Stimulated activated CD4-positive, alpha-beta T cell treated with anti-CD3 and anti-CD28 coated beads, Interleukin-4, amount 100 ng/mL, for 48 hours (primary cell): ENCODE measurements at regions not wholly inside any gene's neighbourhood (a gene's known extent, or its start where the extent isn't known, plus 50 kb on each side); places are given as distances from the start of the nearest gene placed in this dataset.

Source experiments
- DNase-seq, 2 donors: peaks; one replicate each; pipeline ENCODE4 v3.0.0-alpha.2; 2020; ENCODE audit warnings: low read depth in 2 of 2

DNA sequence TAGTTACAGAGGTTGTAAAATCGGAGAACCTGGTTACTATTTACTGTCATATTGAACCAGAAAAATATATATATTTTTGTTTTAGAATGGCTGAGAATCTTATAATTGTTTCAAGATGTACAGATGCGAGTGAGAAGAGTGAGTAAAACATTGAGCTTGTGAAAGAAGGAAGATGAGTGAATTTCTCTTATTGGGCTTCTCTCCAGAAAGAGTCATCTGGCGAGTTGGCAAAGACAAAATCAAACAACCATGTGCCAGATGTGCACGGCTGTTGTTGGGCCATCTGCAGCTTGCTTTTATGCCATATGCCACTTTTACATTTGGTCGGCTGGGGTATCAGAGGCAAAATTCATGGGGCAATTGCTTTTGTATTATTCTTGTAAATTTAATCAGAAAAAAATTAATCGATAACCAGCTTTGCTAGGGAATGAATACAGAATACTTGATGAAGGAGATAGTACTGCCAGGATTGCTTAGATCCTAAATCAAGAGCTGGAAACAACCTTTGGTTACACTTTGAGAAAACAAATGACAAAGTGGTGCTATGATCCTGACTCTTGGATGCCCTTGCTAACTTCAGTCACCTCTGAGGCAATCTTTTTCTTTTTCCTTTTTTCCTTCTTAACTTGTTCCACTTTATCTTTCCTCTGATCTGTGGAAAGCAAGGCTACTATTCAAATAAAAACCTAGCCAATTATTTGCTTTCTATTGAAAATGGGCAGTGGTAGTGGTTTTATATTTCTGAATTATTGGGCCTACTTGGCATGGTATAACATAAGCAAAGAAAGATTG is 97.1 kb upstream of the GRIK2 start:
- DNase-seq = no peak

- no peak for DNase-seq
Measured at GRCh38 chr6:101302593-101302992, 90.9 kb upstream of the GRIK2 start.

DNA sequence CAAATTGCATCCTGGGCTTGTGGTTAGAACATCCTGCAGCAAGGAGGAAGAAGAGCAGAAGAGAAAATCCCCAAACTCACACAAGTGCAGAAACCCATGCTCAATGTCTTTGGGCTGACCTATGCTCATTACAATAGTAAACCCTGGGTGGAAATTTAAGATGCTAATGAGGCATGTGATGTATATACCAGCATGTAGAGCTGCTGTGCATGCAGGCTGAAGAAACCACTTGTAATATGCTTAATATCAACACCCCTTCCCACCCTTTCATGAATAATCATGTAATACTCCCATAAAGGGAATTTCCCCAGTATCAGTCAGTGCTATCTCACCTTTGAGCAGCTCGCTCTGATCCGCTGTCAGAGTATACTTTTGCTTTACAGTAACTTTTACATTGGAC is 90.0 kb upstream of the GRIK2 start:
- no peak for DNase-seq

- no peak for DNase-seq
Measured at GRCh38 chr6:101312652-101313051, 80.9 kb upstream of the GRIK2 start.

DNA sequence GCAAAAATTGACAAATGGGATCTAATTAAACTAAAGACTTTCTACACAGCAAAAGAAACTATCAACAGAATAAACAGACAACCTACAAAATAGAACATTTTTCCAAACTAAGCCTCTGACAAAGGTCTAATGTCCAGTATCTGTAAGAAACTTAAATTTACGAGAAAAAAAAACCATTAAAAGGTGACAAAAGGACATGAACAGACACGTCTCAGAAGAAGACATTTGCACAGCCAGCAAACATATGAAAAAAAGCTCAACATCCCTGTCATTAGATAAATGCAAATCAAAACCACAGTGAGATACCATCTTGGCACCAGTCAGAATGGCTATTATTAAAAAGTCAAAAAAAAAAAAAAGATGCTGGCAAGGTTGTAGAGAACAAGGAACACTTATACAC is 70.6 kb upstream of the GRIK2 start:
- DNase-seq = no peak

DNA sequence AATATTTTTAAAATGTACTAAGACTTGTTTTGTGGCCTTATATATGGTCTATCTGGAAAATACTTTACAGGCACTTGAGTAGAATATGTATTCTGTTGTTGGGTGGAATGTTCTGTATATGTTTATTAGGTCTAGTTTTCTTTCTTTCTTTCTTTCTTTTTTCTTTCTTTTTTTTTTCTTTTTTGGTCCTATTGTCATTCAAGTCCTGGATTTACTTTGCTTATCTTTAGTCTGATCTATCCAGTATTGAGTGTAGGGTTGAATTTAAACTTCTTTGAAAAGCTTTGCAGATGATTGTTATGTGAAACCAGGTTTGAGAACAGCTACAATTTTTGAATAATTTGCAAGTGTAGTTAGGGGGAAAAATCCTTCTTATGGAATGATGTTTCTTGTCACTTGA is 67.1 kb upstream of the GRIK2 start:
- DNase-seq = no peak

- no peak for DNase-seq
Measured at GRCh38 chr6:101341926-101342325, 51.6 kb upstream of the GRIK2 start.
